ENCODE measurements at regions not wholly inside any gene's neighbourhood (a gene's known extent, or its start where the extent isn't known, plus 50 kb on each side); places are given as distances from the start of the nearest gene placed in this dataset.

DNA sequence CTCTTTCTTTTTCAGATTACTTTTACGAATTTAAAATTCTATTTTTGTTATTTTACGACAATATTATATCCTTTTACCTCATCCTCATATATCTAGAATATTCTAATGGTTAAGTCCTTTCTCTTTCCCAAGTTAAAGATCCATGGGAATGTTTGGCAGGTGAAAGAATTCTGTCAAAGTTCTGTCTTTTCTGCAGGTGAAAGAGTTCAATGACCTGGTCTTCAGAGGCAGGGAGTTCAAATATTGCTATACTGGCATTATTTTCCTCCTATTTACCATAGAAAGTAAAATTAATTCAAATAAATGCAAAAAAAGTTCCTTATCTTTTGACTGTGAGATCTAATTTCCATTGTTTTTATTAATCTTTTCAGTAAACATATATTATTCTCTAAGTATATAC lies 194.3 kb downstream of the ARL4A start:
- ChIA-PET RAD21 (ENCODE audit: low non-redundant PET in 1 of 2, low total read pairs in 2 of 2, uncharacterized antibody in 2 of 2, unreplicated experiment in 2 of 2) (no interaction called here), CTCF (no interaction called here), POLR2A (no interaction called here)
- no peak overlapping the region for H3K27ac ChIP-seq (ENCODE audit: low read depth, low read length)
- H3K36me3 ChIP-seq (ENCODE audit: control insufficient read depth in 1 of 2, insufficient read depth in 2 of 2, low read length in 2 of 2), result no peaks in the 10 kb centered on the region
- ATAC-seq, result no peak
- H3K9ac ChIP-seq (ENCODE audit: low read length), result no peak overlapping the region
- no peaks in the 10 kb centered on the region for H3K79me2 ChIP-seq (ENCODE audit: insufficient read depth, low read length)
- H3K4me2 ChIP-seq (ENCODE audit: low read length), result no peak overlapping the region
- H3K9me2 ChIP-seq (ENCODE audit: insufficient read depth), result no peaks in the 10 kb centered on the region
- no peaks in the 10 kb centered on the region for H4K20me1 ChIP-seq (ENCODE audit: insufficient read depth)
- intact Hi-C loops (cut with micrococcal nuclease), result no loop called here
- no peak overlapping the region for H3K4me3 ChIP-seq (replicated peaks in 1 of 2; ENCODE audit: low read depth in 1 of 2, low read length in 2 of 2)
- H3K4me1 ChIP-seq (ENCODE audit: control insufficient read depth in 1 of 2, insufficient read depth in 2 of 2, low read length in 2 of 2), result peaks cover 6 to 14% of the 10 kb centered on the region in 2 experiments
- TF ChIP-seq ZFX (IDR thresholded peaks at IDR 0.05), result no peak
- no peak for TF ChIP-seq EZH2 (IDR thresholded peaks at IDR 0.05)
- TF ChIP-seq, protein P1, sequence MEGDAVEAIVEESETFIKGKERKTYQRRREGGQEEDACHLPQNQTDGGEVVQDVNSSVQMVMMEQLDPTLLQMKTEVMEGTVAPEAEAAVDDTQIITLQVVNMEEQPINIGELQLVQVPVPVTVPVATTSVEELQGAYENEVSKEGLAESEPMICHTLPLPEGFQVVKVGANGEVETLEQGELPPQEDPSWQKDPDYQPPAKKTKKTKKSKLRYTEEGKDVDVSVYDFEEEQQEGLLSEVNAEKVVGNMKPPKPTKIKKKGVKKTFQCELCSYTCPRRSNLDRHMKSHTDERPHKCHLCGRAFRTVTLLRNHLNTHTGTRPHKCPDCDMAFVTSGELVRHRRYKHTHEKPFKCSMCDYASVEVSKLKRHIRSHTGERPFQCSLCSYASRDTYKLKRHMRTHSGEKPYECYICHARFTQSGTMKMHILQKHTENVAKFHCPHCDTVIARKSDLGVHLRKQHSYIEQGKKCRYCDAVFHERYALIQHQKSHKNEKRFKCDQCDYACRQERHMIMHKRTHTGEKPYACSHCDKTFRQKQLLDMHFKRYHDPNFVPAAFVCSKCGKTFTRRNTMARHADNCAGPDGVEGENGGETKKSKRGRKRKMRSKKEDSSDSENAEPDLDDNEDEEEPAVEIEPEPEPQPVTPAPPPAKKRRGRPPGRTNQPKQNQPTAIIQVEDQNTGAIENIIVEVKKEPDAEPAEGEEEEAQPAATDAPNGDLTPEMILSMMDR (IDR thresholded peaks at IDR 0.05 in 2 of 3, conservative IDR thresholded peaks at IDR 0.05 in 1 of 3; ENCODE audit: borderline replicate concordance in 1 of 3, insufficient read depth in 1 of 3, low read depth in 2 of 3, low read length in 2 of 3), result no peak
- TF ChIP-seq, protein P2, sequence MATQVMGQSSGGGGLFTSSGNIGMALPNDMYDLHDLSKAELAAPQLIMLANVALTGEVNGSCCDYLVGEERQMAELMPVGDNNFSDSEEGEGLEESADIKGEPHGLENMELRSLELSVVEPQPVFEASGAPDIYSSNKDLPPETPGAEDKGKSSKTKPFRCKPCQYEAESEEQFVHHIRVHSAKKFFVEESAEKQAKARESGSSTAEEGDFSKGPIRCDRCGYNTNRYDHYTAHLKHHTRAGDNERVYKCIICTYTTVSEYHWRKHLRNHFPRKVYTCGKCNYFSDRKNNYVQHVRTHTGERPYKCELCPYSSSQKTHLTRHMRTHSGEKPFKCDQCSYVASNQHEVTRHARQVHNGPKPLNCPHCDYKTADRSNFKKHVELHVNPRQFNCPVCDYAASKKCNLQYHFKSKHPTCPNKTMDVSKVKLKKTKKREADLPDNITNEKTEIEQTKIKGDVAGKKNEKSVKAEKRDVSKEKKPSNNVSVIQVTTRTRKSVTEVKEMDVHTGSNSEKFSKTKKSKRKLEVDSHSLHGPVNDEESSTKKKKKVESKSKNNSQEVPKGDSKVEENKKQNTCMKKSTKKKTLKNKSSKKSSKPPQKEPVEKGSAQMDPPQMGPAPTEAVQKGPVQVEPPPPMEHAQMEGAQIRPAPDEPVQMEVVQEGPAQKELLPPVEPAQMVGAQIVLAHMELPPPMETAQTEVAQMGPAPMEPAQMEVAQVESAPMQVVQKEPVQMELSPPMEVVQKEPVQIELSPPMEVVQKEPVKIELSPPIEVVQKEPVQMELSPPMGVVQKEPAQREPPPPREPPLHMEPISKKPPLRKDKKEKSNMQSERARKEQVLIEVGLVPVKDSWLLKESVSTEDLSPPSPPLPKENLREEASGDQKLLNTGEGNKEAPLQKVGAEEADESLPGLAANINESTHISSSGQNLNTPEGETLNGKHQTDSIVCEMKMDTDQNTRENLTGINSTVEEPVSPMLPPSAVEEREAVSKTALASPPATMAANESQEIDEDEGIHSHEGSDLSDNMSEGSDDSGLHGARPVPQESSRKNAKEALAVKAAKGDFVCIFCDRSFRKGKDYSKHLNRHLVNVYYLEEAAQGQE (IDR thresholded peaks at IDR 0.05; ENCODE audit: low read depth), result no peak
- TF ChIP-seq ZNF274 (IDR thresholded peaks at IDR 0.05; ENCODE audit: low read depth, low read length), result no peak
- TF ChIP-seq, protein P3, sequence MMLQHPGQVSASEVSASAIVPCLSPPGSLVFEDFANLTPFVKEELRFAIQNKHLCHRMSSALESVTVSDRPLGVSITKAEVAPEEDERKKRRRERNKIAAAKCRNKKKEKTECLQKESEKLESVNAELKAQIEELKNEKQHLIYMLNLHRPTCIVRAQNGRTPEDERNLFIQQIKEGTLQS (IDR thresholded peaks at IDR 0.05), result no peak
- TF ChIP-seq ELF1 (IDR thresholded peaks at IDR 0.05; ENCODE audit: borderline replicate concordance, low read depth), result no peak
- TF ChIP-seq SP1 (IDR thresholded peaks at IDR 0.05; ENCODE audit: low read depth), result no peak
- TF ChIP-seq, protein P4, sequence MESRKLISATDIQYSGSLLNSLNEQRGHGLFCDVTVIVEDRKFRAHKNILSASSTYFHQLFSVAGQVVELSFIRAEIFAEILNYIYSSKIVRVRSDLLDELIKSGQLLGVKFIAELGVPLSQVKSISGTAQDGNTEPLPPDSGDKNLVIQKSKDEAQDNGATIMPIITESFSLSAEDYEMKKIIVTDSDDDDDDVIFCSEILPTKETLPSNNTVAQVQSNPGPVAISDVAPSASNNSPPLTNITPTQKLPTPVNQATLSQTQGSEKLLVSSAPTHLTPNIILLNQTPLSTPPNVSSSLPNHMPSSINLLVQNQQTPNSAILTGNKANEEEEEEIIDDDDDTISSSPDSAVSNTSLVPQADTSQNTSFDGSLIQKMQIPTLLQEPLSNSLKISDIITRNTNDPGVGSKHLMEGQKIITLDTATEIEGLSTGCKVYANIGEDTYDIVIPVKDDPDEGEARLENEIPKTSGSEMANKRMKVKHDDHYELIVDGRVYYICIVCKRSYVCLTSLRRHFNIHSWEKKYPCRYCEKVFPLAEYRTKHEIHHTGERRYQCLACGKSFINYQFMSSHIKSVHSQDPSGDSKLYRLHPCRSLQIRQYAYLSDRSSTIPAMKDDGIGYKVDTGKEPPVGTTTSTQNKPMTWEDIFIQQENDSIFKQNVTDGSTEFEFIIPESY (IDR thresholded peaks at IDR 0.05; ENCODE audit: extremely low read depth, insufficient replicate concordance, low read length), result no peak
- TF ChIP-seq CEBPB (IDR thresholded peaks at IDR 0.05; ENCODE audit: low read depth), result no peak
- no peak for TF ChIP-seq TCF7L2 (IDR thresholded peaks at IDR 0.05; ENCODE audit: borderline replicate concordance, extremely low read depth, insufficient read depth, insufficient read length)
- TF ChIP-seq POLR2A (IDR thresholded peaks at IDR 0.05; ENCODE audit: borderline replicate concordance, extremely low read depth, insufficient read depth, insufficient read length), result no peak
- TF ChIP-seq RAD21 (IDR thresholded peaks at IDR 0.05; ENCODE audit: low read depth), result no peak
- TF ChIP-seq FOSL1 (IDR thresholded peaks at IDR 0.05; ENCODE audit: low read depth), result no peak
- no peak for TF ChIP-seq SIN3A (IDR thresholded peaks at IDR 0.05; ENCODE audit: low read depth)
- TF ChIP-seq, protein P5, sequence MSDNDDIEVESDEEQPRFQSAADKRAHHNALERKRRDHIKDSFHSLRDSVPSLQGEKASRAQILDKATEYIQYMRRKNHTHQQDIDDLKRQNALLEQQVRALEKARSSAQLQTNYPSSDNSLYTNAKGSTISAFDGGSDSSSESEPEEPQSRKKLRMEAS (IDR thresholded peaks at IDR 0.05), result no peak
- no peak for TF ChIP-seq YY1 (IDR thresholded peaks at IDR 0.05; ENCODE audit: extremely low read depth, insufficient replicate concordance, low read depth, low read length)
- no peak for TF ChIP-seq JUND (IDR thresholded peaks at IDR 0.05)
- no peak for TF ChIP-seq SRF (IDR thresholded peaks at IDR 0.05; ENCODE audit: low read depth)
- TF ChIP-seq EZH2phosphoT487 (IDR thresholded peaks at IDR 0.05; ENCODE audit: borderline replicate concordance), result no peak
- H3K27me3 ChIP-seq (ENCODE audit: insufficient read depth, low read length), result no peaks in the 10 kb centered on the region
- no peak overlapping the region for H2AFZ ChIP-seq (ENCODE audit: low read depth, low read length, poor library complexity, severe bottlenecking)
- no peak for DNase-seq (ENCODE audit: low read depth, low spot score)
- BruUV-seq (replicated peaks), result no TSS peak
- no peaks in the 10 kb centered on the region for H3K9me3 ChIP-seq (ENCODE audit: control insufficient read depth in 1 of 2, insufficient read depth in 1 of 2, low read depth in 1 of 2, low read length in 2 of 2)

All from HCT116 (cell line).